Lung (tissue), 11 donors: ENCODE measurements at regions not wholly inside any gene's neighbourhood (a gene's known extent, or its start where the extent isn't known, plus 50 kb on each side); places are given as distances from the start of the nearest gene placed in this dataset.

Source experiments
- ATAC-seq: fragments of 200-7000 bp; cut with Tn5 transposase; one replicate; pipeline ENCODE4 v1.9.1; 2020; ENCODE audit warnings: moderate number of reproducible peaks; ENCODE audit not compliant: insufficient read depth, low FRiP score
- DNase-seq, 3 donors: peaks; one replicate each; pipeline ENCODE4 v3.0.0-alpha.2; 2013 to 2017
- H3K27ac ChIP-seq, 2 donors: one replicate each; pipeline ENCODE4 v1.5.1; 2013; ENCODE audit warnings: mild to moderate bottlenecking in 2 of 2, moderate library complexity in 2 of 2, control low read depth in 1 of 2, inconsistent platforms in 1 of 2, low read depth in 1 of 2, low read length in 1 of 2
- H3K27me3 ChIP-seq, 3 donors: one replicate each; pipeline ENCODE4 v1.5.1; 2013; ENCODE audit warnings: low read length in 2 of 3; ENCODE audit not compliant: control insufficient read depth in 3 of 3, insufficient read depth in 3 of 3
- H3K36me3 ChIP-seq, 4 donors: one replicate each; pipeline ENCODE4 v1.5.1; 2013; ENCODE audit warnings: low read length in 4 of 4, mild to moderate bottlenecking in 1 of 4, moderate library complexity in 1 of 4; ENCODE audit not compliant: control insufficient read depth in 4 of 4, insufficient read depth in 4 of 4
- H3K4me1 ChIP-seq, 5 donors: one replicate each; pipeline ENCODE4 v1.5.1; 2013; ENCODE audit warnings: low read length in 5 of 5, mild to moderate bottlenecking in 2 of 5, moderate library complexity in 1 of 5; ENCODE audit not compliant: control insufficient read depth in 5 of 5, insufficient read depth in 5 of 5
- H3K4me3 ChIP-seq: one replicate; pipeline ENCODE4 v1.5.1; 2013; ENCODE audit warnings: mild to moderate bottlenecking, control low read depth, moderate library complexity
- H3K9ac ChIP-seq, 2 donors: one replicate each; pipeline ENCODE4 v1.5.1; 2013; ENCODE audit warnings: low read length in 2 of 2, control low read depth in 1 of 2; ENCODE audit not compliant: insufficient read depth in 1 of 2
- H3K9me3 ChIP-seq, 4 donors: one replicate each; pipeline ENCODE4 v1.5.1; 2013; ENCODE audit warnings: low read length in 3 of 4, mild to moderate bottlenecking in 1 of 4, moderate library complexity in 1 of 4; ENCODE audit not compliant: control insufficient read depth in 4 of 4, insufficient read depth in 3 of 4
- WGBS, 2 donors: extraction: QIAGEN DNeasy Blood & Tissue Kit; methylation state at CpG; one replicate each; pipeline ENCODE4 v1.1.7; 2013; 5-methylcytosine and 5-hydroxymethylcytosine counted together
- TF ChIP-seq, protein P1 (sequence below): IDR thresholded peaks from 2 replicates; pipeline ENCODE4 v1.5.1; 2012; ENCODE audit warnings: mild to moderate bottlenecking; ENCODE audit errors: control extremely low read depth, extremely low read depth
- donor health status: control.
- donor health status: control.
- donor health status: Bipolar disorder and iron deficiency.
- donor health status: healthy.
- donor health status: DM: yes; HTN: yes; CAD: no.

- TF ChIP-seq, protein P1, sequence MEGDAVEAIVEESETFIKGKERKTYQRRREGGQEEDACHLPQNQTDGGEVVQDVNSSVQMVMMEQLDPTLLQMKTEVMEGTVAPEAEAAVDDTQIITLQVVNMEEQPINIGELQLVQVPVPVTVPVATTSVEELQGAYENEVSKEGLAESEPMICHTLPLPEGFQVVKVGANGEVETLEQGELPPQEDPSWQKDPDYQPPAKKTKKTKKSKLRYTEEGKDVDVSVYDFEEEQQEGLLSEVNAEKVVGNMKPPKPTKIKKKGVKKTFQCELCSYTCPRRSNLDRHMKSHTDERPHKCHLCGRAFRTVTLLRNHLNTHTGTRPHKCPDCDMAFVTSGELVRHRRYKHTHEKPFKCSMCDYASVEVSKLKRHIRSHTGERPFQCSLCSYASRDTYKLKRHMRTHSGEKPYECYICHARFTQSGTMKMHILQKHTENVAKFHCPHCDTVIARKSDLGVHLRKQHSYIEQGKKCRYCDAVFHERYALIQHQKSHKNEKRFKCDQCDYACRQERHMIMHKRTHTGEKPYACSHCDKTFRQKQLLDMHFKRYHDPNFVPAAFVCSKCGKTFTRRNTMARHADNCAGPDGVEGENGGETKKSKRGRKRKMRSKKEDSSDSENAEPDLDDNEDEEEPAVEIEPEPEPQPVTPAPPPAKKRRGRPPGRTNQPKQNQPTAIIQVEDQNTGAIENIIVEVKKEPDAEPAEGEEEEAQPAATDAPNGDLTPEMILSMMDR = no peak
Observed at GRCh38 chr5:133881576-133882388, 86.6 kb downstream of the C5orf15 start.

GRCh38 chr5:133878236-133878555 lies 90.2 kb downstream of the C5orf15 start:
- Histone ChIP-seq H3K27ac (no peak overlapping the region), H3K4me1 (no peaks in the 10 kb centered on the region), H3K36me3 (no peaks in the 10 kb centered on the region), H3K9ac (no peak overlapping the region), H3K4me3 (no peak overlapping the region), H3K9me3 (peaks cover 0 to 3% (median 0%) of the 10 kb centered on the region in 4 donors), H3K27me3 (peaks cover 0 to 4% (median 0%) of the 10 kb centered on the region in 3 donors)
- TF ChIP-seq, protein P1 = no peak
- DNase-seq (no peak), ATAC-seq (no peak)
- 86 to 87% methylated on average over 2 of the region's 2 CpGs for WGBS, 2 donors

More at GRCh38 chr5:133881576-133882388, 86.6 kb downstream of the C5orf15 start:
- Histone ChIP-seq H3K36me3 (no peaks in the 10 kb centered on the region), H3K4me1 (peaks cover 0 to 10% (median 0%) of the 10 kb centered on the region in 5 donors), H3K27ac (no peak overlapping the region), H3K9ac (no peak overlapping the region), H3K4me3 (no peak overlapping the region), H3K9me3 (no peaks in the 10 kb centered on the region), H3K27me3 (peaks cover 0 to 4% (median 0%) of the 10 kb centered on the region in 3 donors)
- DNase-seq = no peak
- no peak for ATAC-seq
- WGBS, 2 donors = 61 to 74% methylated on average over 15 of the region's 15 CpGs

GRCh38 chr5:133877351-133878235 lies 90.8 kb downstream of the C5orf15 start:
- WGBS, 2 donors = 77 to 82% methylated on average over 10 of the region's 10 CpGs
- Histone ChIP-seq H3K36me3 (no peaks in the 10 kb centered on the region), H3K9ac (no peak overlapping the region), H3K27ac (no peak overlapping the region), H3K27me3 (peaks cover 0 to 4% (median 0%) of the 10 kb centered on the region in 3 donors), H3K4me1 (no peaks in the 10 kb centered on the region), H3K9me3 (peaks cover 0 to 3% (median 0%) of the 10 kb centered on the region in 4 donors), H3K4me3 (no peak overlapping the region)
- DNase-seq = no peak
- TF ChIP-seq, protein P1 = no peak
- no peak for ATAC-seq
